ENCODE measurements at regions not wholly inside any gene's neighbourhood (a gene's known extent, or its start where the extent isn't known, plus 50 kb on each side); places are given as distances from the start of the nearest gene placed in this dataset.

DNA sequence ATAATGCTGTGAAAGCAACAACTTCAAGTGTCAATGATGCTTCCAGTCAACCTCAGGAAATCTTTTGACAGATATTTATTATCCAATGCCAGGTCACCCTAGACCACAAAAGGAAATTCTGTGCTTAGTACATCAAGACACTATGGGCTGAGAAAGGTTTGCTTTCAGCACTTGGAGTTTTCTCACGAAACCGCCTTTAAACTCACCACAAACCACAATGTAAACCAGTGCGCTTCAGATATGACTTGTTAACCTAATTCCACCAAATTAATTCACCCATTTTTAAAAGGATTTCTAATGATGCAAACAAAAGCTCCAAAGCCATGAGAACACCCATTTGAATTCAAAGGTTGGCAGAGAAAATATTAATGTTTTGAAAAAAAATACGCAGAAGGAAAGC is 292.9 kb upstream of the NR2F2 start:
- no peak for TF ChIP-seq CTCF (IDR thresholded peaks at IDR 0.05)
- Histone ChIP-seq H3K36me3 (no peaks in the 10 kb centered on the region), H3K27ac (no peak overlapping the region), H3K4me3 (no peak overlapping the region), H3K9me3 (no peaks in the 10 kb centered on the region), H3K4me1 (no peaks in the 10 kb centered on the region), H3K27me3 (no peaks in the 10 kb centered on the region)
- intact Hi-C loops (cut with DNase I) = no loop called here
- DNase-seq (no peak), ATAC-seq (no peak)

DNA sequence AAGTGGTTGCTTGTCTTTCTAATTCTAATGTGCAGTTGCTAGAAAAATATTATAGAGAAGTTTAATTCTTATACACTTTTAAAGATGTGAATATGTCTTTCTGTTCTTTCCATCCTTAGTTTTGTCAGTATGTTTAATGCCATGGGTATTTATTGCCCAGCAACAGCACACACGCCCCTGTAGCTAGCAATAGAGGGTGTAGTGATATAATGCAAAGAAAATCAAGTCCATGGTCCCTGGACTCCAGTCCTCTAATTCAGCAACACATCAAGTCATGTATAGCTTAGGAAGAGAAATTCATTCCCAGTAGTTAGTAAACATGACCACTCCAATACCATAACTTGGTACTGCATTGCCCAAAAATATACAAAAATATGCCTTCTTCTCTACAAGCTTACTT is 292.4 kb upstream of the NR2F2 start:
- Histone ChIP-seq H3K4me3 (no peak overlapping the region), H3K9me3 (no peaks in the 10 kb centered on the region), H3K36me3 (no peaks in the 10 kb centered on the region), H3K27me3 (no peaks in the 10 kb centered on the region), H3K27ac (no peak overlapping the region), H3K4me1 (no peaks in the 10 kb centered on the region)
- no peak for DNase-seq
- ATAC-seq = no peak
- intact Hi-C loops (cut with DNase I) = no loop called here
- no peak for TF ChIP-seq CTCF (IDR thresholded peaks at IDR 0.05)

DNA sequence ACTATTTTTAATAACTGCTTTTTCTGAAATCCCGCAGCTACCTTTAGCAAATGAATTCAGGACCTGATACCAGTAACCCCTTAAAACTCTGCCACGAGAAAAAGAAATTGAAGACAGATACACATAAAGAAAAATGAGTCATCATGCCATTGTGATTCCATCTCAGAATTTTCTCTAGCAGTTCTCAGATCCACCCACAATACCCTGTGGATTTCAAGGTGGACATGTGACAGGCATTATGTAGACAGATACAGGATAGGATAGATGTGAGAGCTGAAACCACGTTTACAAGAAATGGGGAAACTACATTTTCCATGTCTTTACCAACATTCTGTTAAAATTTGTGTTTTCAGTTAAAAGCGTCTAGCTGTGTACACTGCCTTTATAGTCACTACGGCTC is 291.9 kb upstream of the NR2F2 start:
- Histone ChIP-seq H3K27me3 (no peaks in the 10 kb centered on the region), H3K36me3 (no peaks in the 10 kb centered on the region), H3K4me1 (no peaks in the 10 kb centered on the region), H3K27ac (no peak overlapping the region), H3K4me3 (no peak overlapping the region), H3K9me3 (no peaks in the 10 kb centered on the region)
- DNase-seq (no peak), ATAC-seq (no peak)
- intact Hi-C loops (cut with DNase I) = no loop called here
- no peak for TF ChIP-seq CTCF (IDR thresholded peaks at IDR 0.05)

- TF ChIP-seq CTCF (IDR thresholded peaks at IDR 0.05) = no peak
- intact Hi-C loops (cut with DNase I) = no loop called here
- Histone ChIP-seq H3K4me3 (no peak overlapping the region), H3K27me3 (no peaks in the 10 kb centered on the region), H3K9me3 (no peaks in the 10 kb centered on the region), H3K4me1 (peaks cover 5% of the 10 kb centered on the region), H3K36me3 (no peaks in the 10 kb centered on the region), H3K27ac (no peak overlapping the region)
- DNase-seq (no peak), ATAC-seq (no peak)
Observed at GRCh38 chr15:96041982-96042733, 288.3 kb upstream of the NR2F2 start.

- H3K9me3 ChIP-seq = no peaks in the 10 kb centered on the region
Observed at GRCh38 chr15:96042734-96043224, 287.7 kb upstream of the NR2F2 start.

More at GRCh38 chr15:96042734-96043224, 287.7 kb upstream of the NR2F2 start:
- ATAC-seq (no peak), DNase-seq (no peak)
- Histone ChIP-seq H3K36me3 (no peaks in the 10 kb centered on the region), H3K27me3 (no peaks in the 10 kb centered on the region), H3K27ac (no peak overlapping the region), H3K4me3 (no peak overlapping the region), H3K4me1 (peaks cover 5% of the 10 kb centered on the region)
- no peak for TF ChIP-seq CTCF (IDR thresholded peaks at IDR 0.05)
- intact Hi-C loops (cut with DNase I) = no loop called here
